Stomach (tissue), 8 donors: ENCODE measurements at regions not wholly inside any gene's neighbourhood (a gene's known extent, or its start where the extent isn't known, plus 50 kb on each side); places are given as distances from the start of the nearest gene placed in this dataset.

ENCODE experiments used
- DNase-seq, 2 donors: peaks; one replicate each; pipeline versions ENCODE4 v3.0.0 to v3.0.0-alpha.2; 2013 to 2019
- H3K27ac ChIP-seq, 5 donors: fragments of 200-600 bp in 4 of 5; sonication (generic) in 4 of 5; one replicate each; pipeline ENCODE4 v1.5.1; 2013 to 2019; ENCODE audit warnings: mild to moderate bottlenecking in 1 of 5, moderate library complexity in 1 of 5
- H3K27me3 ChIP-seq, 3 donors: fragments of 200-600 bp; sonication (generic); one replicate each; pipeline ENCODE4 v1.5.1; 2017 to 2019; ENCODE audit warnings: mixed run types in 1 of 3
- H3K36me3 ChIP-seq, 4 donors: fragments of 200-600 bp; sonication (generic); 1 replicate in 3 of 4; 2 replicates in 1 of 4; pipeline ENCODE4 v1.5.1; 2016 to 2019
- H3K4me1 ChIP-seq, 4 donors: fragments of 200-600 bp; sonication (generic); one replicate each; pipeline ENCODE4 v1.5.1; 2016 to 2019
- H3K4me3 ChIP-seq, 4 donors: fragments of 200-600 bp; sonication (generic) in 3 of 4; one replicate each; pipeline ENCODE4 v1.5.1; 2016 to 2019; ENCODE audit warnings: mild to moderate bottlenecking in 1 of 4
- H3K9me3 ChIP-seq, 4 donors: fragments of 200-600 bp; sonication (generic); one replicate each; pipeline ENCODE4 v1.5.1; 2016 to 2019
- EP300 ChIP-seq: sonication (generic); formaldehyde crosslinking; IDR thresholded peaks from one replicate; pipeline ENCODE4 v1.6.1; 2017; ENCODE audit warnings: antibody characterized with exemption
- POLR2A ChIP-seq, 4 donors: fragments of 450-650 bp; IDR thresholded peaks; one replicate each; pipeline ENCODE4 v1.6.1; 2016; ENCODE audit warnings: antibody characterized with exemption in 4 of 4, control low read depth in 2 of 4, mild to moderate bottlenecking in 1 of 4, moderate library complexity in 1 of 4
- POLR2AphosphoS5 ChIP-seq, 3 donors: sonication (generic); formaldehyde crosslinking; IDR thresholded peaks; one replicate each; pipeline ENCODE4 v1.6.1; 2016; ENCODE audit warnings: antibody characterized with exemption in 3 of 3
- WGBS, 5 donors: extraction: QIAGEN DNeasy Blood & Tissue Kit in 3 of 5; methylation state at CpG; one replicate each; pipeline versions ENCODE4 v1.1.5 to v1.1.7; 2013 to 2018; 5-methylcytosine and 5-hydroxymethylcytosine counted together
- intact Hi-C: fragments of 100-400 bp; cut with DNase I; formaldehyde crosslinking; loops from one replicate; pipeline ENCODE4 v1.15.1; 2023; ENCODE audit warnings: low total_unique reads
- TF ChIP-seq, protein P1 (sequence below), 7 experiments: fragments of 450-650 bp in 4 of 7; fragments of 200-600 bp in 3 of 7; sonication (generic) in 3 of 7; IDR thresholded peaks; one replicate each; pipeline ENCODE4 v1.5.1; 2016 to 2019; ENCODE audit warnings: antibody characterized with exemption in 7 of 7, control low read depth in 2 of 7, mild to moderate bottlenecking in 1 of 7
- donor health status: healthy with polysubstance abuse.
- donor health status: Bipolar disorder and iron deficiency.
- donor health status: healthy.

DNA sequence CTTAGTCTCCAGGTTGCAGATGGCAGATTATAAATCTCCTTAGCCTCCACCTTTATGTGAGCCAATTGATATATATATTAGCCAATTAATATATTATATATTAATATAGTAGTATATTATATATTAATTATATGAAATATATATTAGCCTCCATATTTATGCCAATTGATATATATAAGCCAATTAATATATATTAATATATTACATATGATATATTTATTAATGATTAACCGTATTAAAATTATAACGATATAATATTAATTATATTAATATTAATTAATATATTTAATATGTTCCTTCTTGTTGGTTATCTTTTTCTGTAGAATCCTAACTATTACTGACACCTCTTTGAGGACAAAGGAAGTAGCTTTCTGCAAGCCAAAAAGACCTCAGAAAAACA, 972.5 kb downstream of the GBE1 start:
- no peak for DNase-seq
- H3K9me3 ChIP-seq = peaks cover 0 to 3% (median 0%) of the 10 kb centered on the region in 4 donors
- no peaks in the 10 kb centered on the region for H3K36me3 ChIP-seq
- TF ChIP-seq, protein P1, sequence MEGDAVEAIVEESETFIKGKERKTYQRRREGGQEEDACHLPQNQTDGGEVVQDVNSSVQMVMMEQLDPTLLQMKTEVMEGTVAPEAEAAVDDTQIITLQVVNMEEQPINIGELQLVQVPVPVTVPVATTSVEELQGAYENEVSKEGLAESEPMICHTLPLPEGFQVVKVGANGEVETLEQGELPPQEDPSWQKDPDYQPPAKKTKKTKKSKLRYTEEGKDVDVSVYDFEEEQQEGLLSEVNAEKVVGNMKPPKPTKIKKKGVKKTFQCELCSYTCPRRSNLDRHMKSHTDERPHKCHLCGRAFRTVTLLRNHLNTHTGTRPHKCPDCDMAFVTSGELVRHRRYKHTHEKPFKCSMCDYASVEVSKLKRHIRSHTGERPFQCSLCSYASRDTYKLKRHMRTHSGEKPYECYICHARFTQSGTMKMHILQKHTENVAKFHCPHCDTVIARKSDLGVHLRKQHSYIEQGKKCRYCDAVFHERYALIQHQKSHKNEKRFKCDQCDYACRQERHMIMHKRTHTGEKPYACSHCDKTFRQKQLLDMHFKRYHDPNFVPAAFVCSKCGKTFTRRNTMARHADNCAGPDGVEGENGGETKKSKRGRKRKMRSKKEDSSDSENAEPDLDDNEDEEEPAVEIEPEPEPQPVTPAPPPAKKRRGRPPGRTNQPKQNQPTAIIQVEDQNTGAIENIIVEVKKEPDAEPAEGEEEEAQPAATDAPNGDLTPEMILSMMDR (IDR thresholded peaks at IDR 0.05) = no peak
- no peak for TF ChIP-seq POLR2A (IDR thresholded peaks at IDR 0.05)
- TF ChIP-seq EP300 = no peak
- TF ChIP-seq POLR2AphosphoS5 (IDR thresholded peaks at IDR 0.05) = no peak
- no peak overlapping the region for H3K4me3 ChIP-seq
- 95 to 98% (median 97%) methylated on average over 2 of the region's 2 CpGs for WGBS, 5 donors
- no peaks in the 10 kb centered on the region for H3K4me1 ChIP-seq
- H3K27ac ChIP-seq = no peak overlapping the region
- intact Hi-C loops = no loop called here
- no peaks in the 10 kb centered on the region for H3K27me3 ChIP-seq

DNA sequence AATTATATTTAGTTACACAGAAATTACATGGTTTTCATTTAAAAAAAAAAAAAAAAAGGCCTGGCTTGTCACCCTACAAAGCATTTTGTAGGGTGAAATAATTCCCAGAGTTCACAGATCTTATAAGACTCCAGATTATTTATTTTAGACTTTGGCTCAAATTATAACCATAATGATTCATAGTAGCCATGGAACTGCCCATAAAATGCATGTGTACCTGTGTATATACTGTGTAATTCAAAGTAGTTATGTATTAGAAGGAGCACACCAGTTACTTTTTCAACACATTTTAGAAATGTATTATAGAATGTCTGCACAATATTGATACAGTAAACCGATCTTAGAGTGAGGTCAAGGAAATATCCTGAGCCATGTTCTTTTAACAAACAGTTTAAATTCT, 975.6 kb downstream of the GBE1 start:
- TF ChIP-seq POLR2AphosphoS5 (IDR thresholded peaks at IDR 0.05) (no peak), POLR2A (IDR thresholded peaks at IDR 0.05) (no peak)
- no peak overlapping the region for H3K4me3 ChIP-seq
- H3K9me3 ChIP-seq = no peaks in the 10 kb centered on the region
- no peak for DNase-seq
- no peaks in the 10 kb centered on the region for H3K4me1 ChIP-seq
- no peak overlapping the region for H3K27ac ChIP-seq
- intact Hi-C loops = no loop called here
- H3K27me3 ChIP-seq = no peaks in the 10 kb centered on the region
- H3K36me3 ChIP-seq = no peaks in the 10 kb centered on the region
- 39 to 72% (median 61%) methylated on average over 1 of the region's 1 CpG for WGBS, 5 donors

DNA sequence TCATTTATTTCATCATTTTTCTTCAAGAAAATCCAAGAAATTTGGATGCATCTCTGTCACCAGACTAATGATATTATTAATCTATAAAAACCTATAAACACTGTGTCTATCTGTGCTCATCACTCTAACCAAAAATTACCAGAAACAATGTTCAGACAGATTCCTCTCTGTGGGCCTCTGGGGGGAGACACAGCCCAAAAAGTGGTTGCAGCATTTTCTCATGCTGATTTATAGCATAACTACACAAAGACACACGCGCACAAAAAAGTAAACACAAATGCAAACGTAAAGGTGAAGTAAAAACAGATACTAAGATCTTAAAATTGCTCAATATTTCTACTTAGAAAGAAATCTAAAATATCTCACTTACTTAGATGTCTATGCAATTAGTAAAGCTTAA, 976.0 kb downstream of the GBE1 start:
- no peaks in the 10 kb centered on the region for H3K36me3 ChIP-seq
- no peaks in the 10 kb centered on the region for H3K9me3 ChIP-seq
- intact Hi-C loops = no loop called here
- 15 to 35% (median 25%) methylated on average over 3 of the region's 3 CpGs for WGBS, 5 donors
- no peak overlapping the region for H3K4me3 ChIP-seq
- H3K27ac ChIP-seq = no peak overlapping the region
- TF ChIP-seq EP300 (no peak), POLR2AphosphoS5 (IDR thresholded peaks at IDR 0.05) (no peak), POLR2A (IDR thresholded peaks at IDR 0.05) (no peak)
- TF ChIP-seq, protein P1 (IDR thresholded peaks at IDR 0.05) = no peak
- no peaks in the 10 kb centered on the region for H3K27me3 ChIP-seq
- DNase-seq = peak in 1 of 2 donors; percentile 25
- H3K4me1 ChIP-seq = no peaks in the 10 kb centered on the region

DNA sequence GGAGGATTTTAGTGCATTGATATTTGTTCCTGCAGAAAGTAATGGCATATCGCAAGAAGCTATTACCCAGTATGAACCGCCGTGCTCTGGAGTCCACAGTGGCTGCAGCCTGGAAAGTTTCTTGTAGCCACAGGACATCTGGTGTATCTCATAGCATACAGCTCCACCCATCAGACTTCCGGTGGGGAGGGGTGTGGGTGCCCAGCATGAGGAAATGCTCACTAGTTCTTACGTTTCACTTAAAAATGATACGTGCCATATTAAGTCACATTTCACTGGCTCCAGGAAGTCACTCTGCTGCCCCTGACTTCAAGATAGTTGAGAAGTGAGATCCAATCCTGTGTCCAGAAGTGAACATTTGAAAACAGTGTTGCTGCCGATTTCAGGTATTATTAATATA, 990.4 kb downstream of the GBE1 start:
- no peak for TF ChIP-seq EP300
- TF ChIP-seq POLR2A (IDR thresholded peaks at IDR 0.05) = no peak
- no peak for TF ChIP-seq POLR2AphosphoS5 (IDR thresholded peaks at IDR 0.05)
- TF ChIP-seq, protein P1 (IDR thresholded peaks at IDR 0.05) = no peak
- 68 to 76% (median 74%) methylated on average over 7 of the region's 7 CpGs for WGBS, 5 donors
- peak in 1 of 2 donors; percentile 54 for DNase-seq

DNA sequence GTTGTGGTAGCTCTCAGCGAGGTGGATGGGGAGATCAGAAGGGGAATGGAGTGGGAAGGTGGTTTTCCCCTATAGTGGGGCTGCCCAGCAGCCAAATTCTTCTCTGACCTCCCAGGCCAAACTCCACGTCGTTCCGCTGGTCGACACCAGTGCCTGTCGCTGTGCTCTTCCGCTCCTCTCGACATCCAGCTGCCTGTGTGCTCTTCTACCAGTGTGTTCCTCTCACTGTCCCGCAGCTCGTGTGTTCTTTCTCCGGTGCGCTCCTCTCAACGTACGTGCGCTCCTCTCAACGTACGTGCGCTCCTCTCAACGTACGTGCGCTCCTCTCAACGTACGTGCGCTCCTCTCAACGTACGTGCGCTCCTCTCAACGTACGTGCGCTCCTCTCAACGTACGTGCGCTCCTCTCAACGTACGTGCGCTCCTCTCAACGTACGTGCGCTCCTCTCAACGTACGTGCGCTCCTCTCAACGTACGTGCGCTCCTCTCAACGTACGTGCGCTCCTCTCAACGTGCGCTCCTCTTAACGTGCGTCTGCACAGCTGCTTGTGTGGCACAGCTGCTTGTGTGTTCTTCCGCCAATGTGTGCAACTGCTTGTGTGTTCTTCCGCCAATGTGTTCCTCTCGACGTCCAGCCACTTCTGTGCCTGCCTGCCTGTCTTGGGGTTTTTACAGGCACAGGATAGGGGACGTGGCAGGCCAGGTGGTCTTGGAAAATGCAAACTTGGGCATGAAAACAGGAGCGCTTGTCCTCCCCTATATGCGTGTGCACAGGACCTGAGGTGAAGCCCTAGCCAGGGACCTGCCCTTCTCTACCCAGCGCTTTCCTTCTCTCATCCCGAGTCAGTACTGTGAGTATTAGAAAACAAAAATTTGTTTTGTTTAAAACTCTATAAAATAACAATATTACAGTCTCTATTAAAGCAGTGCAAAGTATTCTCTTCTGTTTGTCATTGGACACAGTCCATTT, 991.1 kb downstream of the GBE1 start:
- no peaks in the 10 kb centered on the region for H3K36me3 ChIP-seq
- intact Hi-C loops = no loop called here
- H3K4me3 ChIP-seq = no peak overlapping the region
- H3K4me1 ChIP-seq = no peaks in the 10 kb centered on the region
- H3K27me3 ChIP-seq = no peaks in the 10 kb centered on the region
- H3K9me3 ChIP-seq = no peaks in the 10 kb centered on the region
- WGBS, 5 donors = 87 to 95% (median 91%) methylated on average over 29 to 60 of the region's 61 CpGs
- H3K27ac ChIP-seq = no peak overlapping the region
- peak in 1 of 2 donors; percentile 36 for DNase-seq
- TF ChIP-seq POLR2AphosphoS5 (IDR thresholded peaks at IDR 0.05) = no peak

More for the DNA sequence above, 990.4 kb downstream of the GBE1 start:
- Histone ChIP-seq H3K36me3 (no peaks in the 10 kb centered on the region), H3K9me3 (no peaks in the 10 kb centered on the region), H3K27me3 (no peaks in the 10 kb centered on the region), H3K4me1 (no peaks in the 10 kb centered on the region), H3K4me3 (no peak overlapping the region), H3K27ac (no peak overlapping the region)
- intact Hi-C loops = no loop called here
